ENCODE measurements at regions not wholly inside any gene's neighbourhood (a gene's known extent, or its start where the extent isn't known, plus 50 kb on each side); places are given as distances from the start of the nearest gene placed in this dataset.

DNA sequence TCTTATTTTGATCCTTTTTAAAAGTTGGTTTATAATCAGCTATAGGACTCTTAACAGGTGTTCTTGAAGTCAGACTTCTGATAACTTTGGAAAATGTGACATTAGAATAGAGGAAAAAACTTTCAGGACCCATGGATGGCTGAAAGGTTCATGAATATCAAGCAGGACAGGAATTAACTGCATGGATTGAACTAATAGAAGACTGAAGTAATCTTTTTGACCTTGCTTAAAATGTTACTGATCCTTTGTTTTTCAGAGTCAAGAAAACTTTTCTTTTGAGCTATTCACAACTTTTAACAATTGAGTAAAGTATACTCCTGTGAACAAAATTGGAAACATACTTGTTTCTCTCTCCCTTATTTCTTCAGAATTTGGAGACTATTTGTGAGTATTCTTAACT is 79.2 kb downstream of the PLK2 start:
- CTCF ChIA-PET = no interaction called here
- TF ChIP-seq, protein P1, sequence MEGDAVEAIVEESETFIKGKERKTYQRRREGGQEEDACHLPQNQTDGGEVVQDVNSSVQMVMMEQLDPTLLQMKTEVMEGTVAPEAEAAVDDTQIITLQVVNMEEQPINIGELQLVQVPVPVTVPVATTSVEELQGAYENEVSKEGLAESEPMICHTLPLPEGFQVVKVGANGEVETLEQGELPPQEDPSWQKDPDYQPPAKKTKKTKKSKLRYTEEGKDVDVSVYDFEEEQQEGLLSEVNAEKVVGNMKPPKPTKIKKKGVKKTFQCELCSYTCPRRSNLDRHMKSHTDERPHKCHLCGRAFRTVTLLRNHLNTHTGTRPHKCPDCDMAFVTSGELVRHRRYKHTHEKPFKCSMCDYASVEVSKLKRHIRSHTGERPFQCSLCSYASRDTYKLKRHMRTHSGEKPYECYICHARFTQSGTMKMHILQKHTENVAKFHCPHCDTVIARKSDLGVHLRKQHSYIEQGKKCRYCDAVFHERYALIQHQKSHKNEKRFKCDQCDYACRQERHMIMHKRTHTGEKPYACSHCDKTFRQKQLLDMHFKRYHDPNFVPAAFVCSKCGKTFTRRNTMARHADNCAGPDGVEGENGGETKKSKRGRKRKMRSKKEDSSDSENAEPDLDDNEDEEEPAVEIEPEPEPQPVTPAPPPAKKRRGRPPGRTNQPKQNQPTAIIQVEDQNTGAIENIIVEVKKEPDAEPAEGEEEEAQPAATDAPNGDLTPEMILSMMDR (IDR thresholded peaks at IDR 0.05) = no peak
- H3K27ac Mint-ChIP-seq = no peak overlapping the region
- no peaks in the 10 kb centered on the region for H3K4me1 Mint-ChIP-seq (ENCODE audit: low read depth)
- H3K9me3 Mint-ChIP-seq = peaks cover 18% of the 10 kb centered on the region
- H3K36me3 Mint-ChIP-seq (ENCODE audit: low read depth) = peaks cover 2% of the 10 kb centered on the region
- POLR2A ChIA-PET = no interaction called here
- H3K27me3 Mint-ChIP-seq = peaks cover 7% of the 10 kb centered on the region
- DNase-seq = no peak
- intact Hi-C loops (cut with micrococcal nuclease) = no loop called here
- H3K4me3 Mint-ChIP-seq = no peak overlapping the region
- ATAC-seq = no peak

DNA sequence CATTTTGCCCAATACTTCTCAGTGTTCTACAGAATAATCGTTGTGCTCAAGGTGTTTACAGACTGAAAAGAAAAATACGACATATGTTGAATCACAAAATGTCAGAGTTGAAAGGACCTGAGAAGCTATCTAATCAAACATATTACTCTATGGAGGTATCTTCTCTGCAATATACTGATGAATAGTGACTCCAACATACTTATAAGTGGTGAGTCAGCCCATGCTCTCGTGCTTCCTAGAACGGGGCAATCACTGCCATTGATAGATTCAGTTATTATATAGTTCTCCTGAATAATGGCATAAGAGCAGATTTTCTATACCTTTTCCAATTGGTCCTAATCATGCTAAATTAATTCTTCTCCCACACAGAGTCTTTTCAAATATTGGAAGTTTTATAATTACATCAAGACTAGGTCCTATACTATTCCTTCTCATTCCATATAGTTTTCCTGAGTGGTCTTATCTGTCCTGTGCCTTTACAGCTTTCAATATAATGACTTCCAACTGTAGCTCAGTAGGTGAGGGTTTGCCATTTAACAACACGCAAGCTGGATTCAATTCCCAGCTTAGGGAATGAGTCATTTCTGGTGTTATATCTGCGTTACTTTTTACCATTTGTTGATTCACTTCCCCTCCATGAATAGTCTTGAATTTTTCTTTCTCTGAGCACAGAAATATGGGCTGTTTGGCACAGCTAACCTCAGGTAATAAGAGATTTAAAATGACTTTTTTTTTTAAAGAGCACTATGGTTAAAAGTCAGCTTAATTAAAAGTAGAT is 81.1 kb downstream of the PLK2 start:
- POLR2A ChIA-PET = no interaction called here
- TF ChIP-seq, protein P1 (IDR thresholded peaks at IDR 0.05) = no peak
- H3K9me3 Mint-ChIP-seq = peaks cover 21% of the 10 kb centered on the region
- DNase-seq = no peak
- ATAC-seq = no peak
- no peak overlapping the region for H3K27ac Mint-ChIP-seq
- no peaks in the 10 kb centered on the region for H3K4me1 Mint-ChIP-seq (ENCODE audit: low read depth)
- H3K36me3 Mint-ChIP-seq (ENCODE audit: low read depth) = peaks cover 2% of the 10 kb centered on the region
- no peak overlapping the region for H3K4me3 Mint-ChIP-seq
- intact Hi-C loops (cut with micrococcal nuclease) = no loop called here
- CTCF ChIA-PET = interaction anchor here (0.7 kb wide), 1 partner anchor 18 kb away, joined by 3 read pairs; no protein-coding TSS in a partner anchor
- peaks cover 7% of the 10 kb centered on the region for H3K27me3 Mint-ChIP-seq

GRCh38 chr5:58370606-58371005 is 89.3 kb downstream of the PLK2 start:
- H3K27ac Mint-ChIP-seq = no peak overlapping the region
- CTCF ChIA-PET = no interaction called here
- ATAC-seq = no peak
- no peaks in the 10 kb centered on the region for H3K36me3 Mint-ChIP-seq (ENCODE audit: low read depth)
- POLR2A ChIA-PET = no interaction called here
- no peak for DNase-seq
- intact Hi-C loops (cut with micrococcal nuclease) = no loop called here
- H3K4me3 Mint-ChIP-seq = no peak overlapping the region
- TF ChIP-seq, protein P1 (IDR thresholded peaks at IDR 0.05) = no peak
- H3K4me1 Mint-ChIP-seq (ENCODE audit: low read depth) = no peaks in the 10 kb centered on the region
- peaks cover 2% of the 10 kb centered on the region for H3K27me3 Mint-ChIP-seq
- peaks cover 3% of the 10 kb centered on the region for H3K9me3 Mint-ChIP-seq

DNA sequence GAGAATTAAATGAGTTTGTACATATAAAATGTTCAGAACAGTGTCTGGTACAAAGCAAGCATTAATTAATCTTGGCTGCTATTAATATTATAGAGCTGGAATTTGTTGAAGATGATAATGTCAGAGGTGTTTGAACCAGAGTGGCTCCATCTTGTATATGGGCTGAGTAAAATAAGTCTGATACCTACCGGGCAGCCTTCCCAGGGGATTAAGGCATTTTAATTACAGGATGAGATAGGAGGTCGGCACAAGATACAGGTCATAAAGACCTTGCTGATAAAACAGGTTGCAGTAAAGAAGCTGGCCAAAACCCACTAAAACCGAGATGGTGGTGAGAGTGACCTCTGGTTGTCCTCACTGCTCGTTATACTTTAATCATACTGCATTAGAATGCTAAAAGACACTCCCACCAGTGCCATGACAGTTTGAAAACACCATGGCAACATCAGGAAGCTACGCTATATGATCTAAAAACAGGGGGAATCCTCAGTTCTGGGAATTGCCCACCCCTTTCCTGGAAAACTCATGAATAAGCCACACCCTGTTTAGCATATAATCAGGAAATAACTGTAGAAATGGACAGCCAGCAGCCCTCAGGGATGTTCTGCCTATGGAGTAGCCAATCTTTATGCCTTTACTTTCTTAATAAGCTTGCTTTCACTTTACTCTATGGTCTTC is 90.2 kb downstream of the PLK2 start:
- H3K4me1 Mint-ChIP-seq (ENCODE audit: low read depth) = no peaks in the 10 kb centered on the region
- no peaks in the 10 kb centered on the region for H3K36me3 Mint-ChIP-seq (ENCODE audit: low read depth)
- peaks cover 2% of the 10 kb centered on the region for H3K27me3 Mint-ChIP-seq
- H3K4me3 Mint-ChIP-seq = no peak overlapping the region
- no peak for ATAC-seq
- no peak for DNase-seq
- intact Hi-C loops (cut with micrococcal nuclease) = no loop called here
- H3K9me3 Mint-ChIP-seq = peaks cover under 1% of the 10 kb centered on the region
- TF ChIP-seq, protein P1 (IDR thresholded peaks at IDR 0.05) = no peak
- ChIA-PET CTCF (interaction anchor here (0.5 to 1.0 kb wide), 2 partner anchors 75 to 1101 kb away, joined by 3 to 4 read pairs; no protein-coding TSS in a partner anchor), POLR2A (interaction anchor here (0.7 kb wide), 1 partner anchor 419 kb away, joined by 4 read pairs; no protein-coding TSS in a partner anchor)
- H3K27ac Mint-ChIP-seq = no peak overlapping the region

GRCh38 chr5:58366461-58366860 is 93.4 kb downstream of the PLK2 start:
- ChIA-PET CTCF (no interaction called here), POLR2A (no interaction called here)
- Mint-ChIP-seq H3K36me3 (ENCODE audit: low read depth) (no peaks in the 10 kb centered on the region), H3K4me3 (no peak overlapping the region), H3K27me3 (peaks cover 2% of the 10 kb centered on the region), H3K4me1 (ENCODE audit: low read depth) (no peaks in the 10 kb centered on the region), H3K27ac (no peak overlapping the region), H3K9me3 (no peaks in the 10 kb centered on the region)
- no peak for ATAC-seq
- intact Hi-C loops (cut with micrococcal nuclease) = no loop called here
- TF ChIP-seq, protein P1 (IDR thresholded peaks at IDR 0.05) = no peak
- no peak for DNase-seq
